HG02973 (cell line): ENCODE measurements at regions not wholly inside any gene's neighbourhood (a gene's known extent, or its start where the extent isn't known, plus 50 kb on each side); places are given as distances from the start of the nearest gene placed in this dataset.
"Not testable (repeated sequence)": the region's sequence is repeated elsewhere in the genome, so short reads cannot be mapped to it uniquely, and the experiment has no call there.

Experiments
- ATAC-seq: cut with Tn5 transposase; IDR thresholded peaks from one replicate; pipeline ENCODE4 v1.9.1; 2021; ENCODE audit warnings: moderate library complexity; ENCODE audit not compliant: unreplicated experiment

DNA sequence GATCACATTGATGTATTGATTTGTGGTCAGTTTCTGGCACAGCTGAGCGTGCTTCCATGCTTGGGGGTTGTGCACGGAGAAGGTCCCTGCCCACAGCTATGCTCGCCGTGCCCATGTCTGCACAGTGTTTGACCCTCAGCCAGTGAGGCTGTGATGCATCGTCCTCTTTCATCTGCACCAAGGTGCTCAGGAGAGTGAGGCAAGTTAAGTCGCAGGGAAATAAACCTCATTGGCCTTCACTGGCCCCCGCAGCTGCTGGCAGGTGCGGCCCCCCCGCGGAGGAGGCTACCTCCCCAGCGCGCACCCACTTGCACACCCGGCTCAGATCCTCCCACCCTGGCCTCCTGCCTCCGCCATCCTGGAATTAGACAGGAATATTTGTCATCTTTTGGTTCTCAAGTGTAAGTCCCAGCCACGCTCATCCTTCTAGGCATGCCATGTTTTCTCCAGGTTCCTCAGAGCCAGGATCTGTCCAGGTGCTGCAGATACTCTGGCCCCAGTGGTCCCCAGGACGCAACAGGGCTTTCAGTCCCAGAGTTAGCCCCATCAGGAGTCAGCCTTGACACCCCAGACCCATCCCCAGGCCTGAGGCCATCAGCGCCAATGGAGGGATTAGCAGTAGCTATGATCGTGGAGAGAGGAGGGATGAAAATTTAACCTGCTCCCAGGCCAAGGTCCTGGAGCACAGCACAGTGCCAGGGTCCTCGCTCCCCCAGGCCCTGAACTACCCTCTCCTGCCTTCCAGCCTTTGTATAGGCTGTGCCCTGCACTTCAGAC lies 93.7 kb downstream of the OAT start:
- no peak for ATAC-seq

- no peak for ATAC-seq
These were observed 94.3 kb downstream of the OAT start for GRCh38 chr10:124324451-124324850.

DNA sequence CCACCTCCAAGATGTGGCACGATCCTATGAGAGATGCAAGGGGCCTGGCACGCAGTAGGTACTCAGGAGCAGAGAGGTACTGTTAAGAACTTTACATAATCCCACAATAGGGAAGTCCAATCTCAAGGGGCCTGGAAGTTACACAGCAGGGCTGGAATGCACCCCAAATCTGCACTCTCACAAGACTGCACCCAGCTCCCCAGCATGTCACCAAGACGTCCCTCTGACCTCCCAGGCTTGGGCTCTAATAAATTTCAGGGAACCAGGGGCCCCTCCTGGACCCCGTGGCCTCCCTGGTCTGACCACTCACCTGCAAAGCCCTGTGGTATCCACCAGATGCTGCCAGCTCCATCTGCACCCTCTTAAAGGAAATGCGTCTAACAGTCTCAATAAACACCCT lies 94.9 kb downstream of the OAT start:
- ATAC-seq: no peak

- no peak for ATAC-seq
These were observed 95.5 kb downstream of the OAT start for GRCh38 chr10:124323111-124323725.

- no peak for ATAC-seq
These were observed 96.3 kb downstream of the OAT start for GRCh38 chr10:124322191-124322980.

- no peak for ATAC-seq
These were observed 97.2 kb downstream of the OAT start for GRCh38 chr10:124321433-124322089.

DNA sequence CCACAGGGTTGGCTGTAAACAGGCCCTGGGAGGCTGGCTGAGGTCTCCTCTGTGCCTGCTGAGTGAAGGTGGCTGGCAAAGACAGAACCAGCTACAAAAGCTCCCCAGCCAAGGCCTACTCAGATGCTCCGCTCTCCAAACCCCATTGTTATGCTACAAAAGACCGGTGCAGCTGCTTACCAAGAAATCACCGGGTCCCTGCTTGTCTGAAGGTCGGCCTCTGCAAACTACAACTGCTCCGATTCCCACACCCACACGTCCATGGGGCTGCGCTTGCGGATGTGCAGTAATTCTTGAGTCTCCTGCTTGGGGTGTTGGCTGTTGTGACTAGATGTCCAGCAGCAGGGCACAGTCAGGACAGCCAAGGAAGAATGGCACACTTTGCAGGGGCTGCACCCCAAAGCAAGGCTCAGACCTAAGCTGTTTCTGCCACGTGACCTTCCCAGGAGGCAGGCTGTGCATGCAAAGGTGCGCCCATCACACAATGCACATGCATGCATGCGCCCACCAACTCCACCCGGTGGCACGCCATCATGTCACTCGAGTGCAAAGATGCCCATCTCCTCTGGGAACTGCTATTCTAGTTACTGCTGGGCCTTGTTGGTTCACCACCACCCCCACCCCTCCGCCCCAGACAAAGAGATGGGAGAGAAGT lies 97.8 kb downstream of the OAT start:
- no peak for ATAC-seq

DNA sequence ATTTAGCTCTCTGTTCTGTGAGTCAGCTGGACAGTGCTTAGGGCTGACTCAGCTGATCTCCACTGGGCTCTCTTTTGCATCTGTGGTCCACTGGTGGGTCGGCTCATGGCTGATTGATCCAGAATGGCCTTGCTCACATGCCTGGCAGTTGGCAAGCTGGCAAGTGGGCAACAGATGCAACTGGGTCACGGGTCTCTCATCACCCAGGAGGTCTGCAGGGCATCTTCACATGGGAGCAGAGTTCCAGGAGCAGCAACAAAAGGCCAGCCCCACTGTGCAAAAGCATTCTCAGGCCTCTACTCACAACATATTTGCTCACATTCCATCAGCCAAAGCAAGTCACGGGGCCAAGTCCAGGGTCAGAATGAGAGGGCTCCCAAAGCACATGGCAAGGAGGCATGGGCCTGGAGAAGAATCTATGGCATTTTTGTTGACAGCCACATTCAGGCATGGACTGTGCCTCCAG lies 98.8 kb downstream of the OAT start:
- no peak for ATAC-seq

GRCh38 chr10:124319520-124319919 lies 99.2 kb downstream of the OAT start:
- ATAC-seq: not testable (repeated sequence)

GRCh38 chr10:124318811-124319210 lies 99.9 kb downstream of the OAT start:
- ATAC-seq: no peak

- no peak for ATAC-seq
These were observed 100.6 kb downstream of the OAT start for GRCh38 chr10:124318076-124318475.

DNA sequence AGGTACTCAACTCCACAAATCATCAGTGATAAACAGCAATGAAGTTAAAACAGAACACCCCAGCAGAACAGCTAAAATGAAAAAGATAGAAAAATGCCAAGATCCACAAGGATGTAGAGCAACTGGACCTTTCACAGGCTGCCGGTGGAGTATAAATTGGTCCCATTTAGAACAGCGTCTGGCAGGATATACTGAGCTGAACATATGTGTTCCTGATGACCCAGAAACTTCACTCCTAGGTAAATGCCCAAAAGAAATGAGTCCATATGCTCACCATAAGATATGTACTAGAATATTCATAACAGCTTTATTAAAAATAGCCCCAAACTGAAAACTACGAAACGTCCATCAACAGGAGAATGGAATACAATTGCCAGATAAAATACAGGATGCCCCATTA lies 102.4 kb downstream of the OAT start:
- no peak for ATAC-seq

DNA sequence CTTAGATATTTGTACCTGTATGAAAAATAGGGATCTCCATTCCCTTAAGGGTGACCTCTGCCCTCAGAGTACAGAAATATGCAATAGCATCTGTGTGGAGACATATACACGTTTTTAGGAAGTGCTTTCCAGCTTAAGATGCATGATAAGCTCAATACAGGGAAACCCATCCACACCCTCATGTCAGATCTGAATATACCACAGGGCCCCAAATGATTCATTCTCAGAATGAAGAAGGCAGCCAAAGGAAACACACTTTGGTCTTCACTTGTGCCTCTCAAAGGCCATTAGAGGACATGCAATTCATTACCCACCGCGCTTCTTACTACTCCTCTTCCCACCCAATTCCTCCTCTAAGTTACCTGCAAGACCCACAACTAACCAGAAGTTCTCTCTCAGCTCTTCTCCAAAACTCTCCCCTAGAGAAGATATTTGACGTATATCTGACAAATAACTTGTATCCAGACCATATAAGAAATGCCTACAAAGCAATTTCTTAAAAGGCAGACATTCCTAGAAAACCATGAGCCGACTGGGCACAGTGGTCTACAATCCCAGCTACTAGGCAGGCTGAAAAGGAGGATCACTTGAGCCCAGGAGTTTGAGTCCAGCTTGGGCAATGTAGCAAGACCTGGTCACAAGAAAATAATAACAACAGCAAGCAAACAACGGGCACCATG lies 103.0 kb downstream of the OAT start:
- no peak for ATAC-seq

- ATAC-seq: no peak
These were observed 105.3 kb downstream of the OAT start for GRCh38 chr10:124313374-124313773.

GRCh38 chr10:124308811-124309210 lies 109.9 kb downstream of the OAT start:
- no peak for ATAC-seq

GRCh38 chr10:124308056-124308645 lies 110.6 kb downstream of the OAT start:
- no peak for ATAC-seq

DNA sequence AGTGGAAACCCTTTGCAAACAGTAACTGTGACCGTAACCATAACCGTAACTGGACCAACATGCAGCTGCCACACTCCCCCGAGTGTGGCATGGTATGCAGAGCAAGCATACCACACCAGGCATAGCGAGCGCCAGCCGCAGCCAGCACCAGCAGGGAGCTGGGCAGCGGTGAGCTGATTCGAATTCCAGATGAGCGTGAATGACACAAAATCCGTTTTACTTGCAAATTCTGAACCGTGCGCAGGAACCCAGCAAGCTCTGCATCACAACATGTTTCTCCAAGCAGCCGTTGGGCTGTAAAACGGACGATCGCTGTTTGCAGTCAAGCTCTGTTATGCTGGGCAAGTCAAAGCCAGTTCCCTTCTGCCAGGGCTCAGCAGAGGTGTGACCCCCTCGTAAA lies 111.1 kb downstream of the OAT start:
- ATAC-seq: no peak

- no peak for ATAC-seq
These were observed 111.8 kb downstream of the OAT start for GRCh38 chr10:124306922-124307371.

- no peak for ATAC-seq
These were observed 112.2 kb downstream of the OAT start for GRCh38 chr10:124306520-124306919.

- no peak for ATAC-seq
These were observed 112.7 kb downstream of the OAT start for GRCh38 chr10:124305984-124306383.
